NCI-H345 treated with DMSO at 0.1 percent for 48 hours (cell line): ENCODE measurements at regions not wholly inside any gene's neighbourhood (a gene's known extent, or its start where the extent isn't known, plus 50 kb on each side); places are given as distances from the start of the nearest gene placed in this dataset.
A peak's percentile ranks its signal among the peaks of the same experiment; 100 is the strongest.

Source experiments
- DNase-seq: peaks from one replicate; lab custom pipeline; 2025; ENCODE audit not compliant: unreplicated experiment; lab: John Stamatoyannopoulos, UW

- no peak for DNase-seq
Observed at GRCh38 chr15:47339800-47340570, 377.3 kb upstream of the SEMA6D start.

DNA sequence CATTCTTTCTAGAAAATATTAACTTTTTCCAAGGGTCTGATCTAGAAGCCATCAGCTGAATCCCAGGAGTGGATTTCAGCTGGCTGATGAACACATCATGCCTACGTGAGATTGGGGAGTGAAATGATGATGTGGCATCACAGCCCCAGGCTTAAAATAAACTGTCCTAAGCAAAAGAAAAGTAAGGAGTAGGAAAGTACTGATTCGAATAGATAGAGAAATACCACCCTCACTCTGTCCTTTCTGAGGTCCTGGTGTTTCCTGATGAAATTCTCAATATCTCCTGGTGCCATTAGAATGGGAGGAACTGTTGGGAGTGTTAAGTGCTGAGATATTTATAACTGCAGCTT lies 376.8 kb upstream of the SEMA6D start:
- DNase-seq, result no peak

DNA sequence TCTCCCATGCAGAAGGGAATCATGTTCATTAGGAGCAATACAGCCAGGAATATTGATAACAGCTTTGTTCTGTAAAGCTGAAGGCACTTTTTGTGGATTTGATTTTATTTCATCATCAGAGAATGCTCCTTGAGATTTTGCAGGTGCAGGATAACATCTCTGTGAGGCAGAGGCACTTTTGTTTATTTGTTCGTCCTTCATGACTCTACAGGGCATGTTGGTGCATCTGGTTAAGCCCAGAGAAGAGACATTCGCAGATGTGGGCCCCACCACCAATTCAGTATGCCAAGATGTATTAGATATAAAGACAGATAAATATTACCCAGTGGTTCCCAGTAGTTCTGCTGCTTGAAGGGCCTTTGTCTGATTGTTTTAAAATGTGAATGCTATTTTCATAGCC lies 368.1 kb upstream of the SEMA6D start:
- DNase-seq, result peak; percentile 64

DNA sequence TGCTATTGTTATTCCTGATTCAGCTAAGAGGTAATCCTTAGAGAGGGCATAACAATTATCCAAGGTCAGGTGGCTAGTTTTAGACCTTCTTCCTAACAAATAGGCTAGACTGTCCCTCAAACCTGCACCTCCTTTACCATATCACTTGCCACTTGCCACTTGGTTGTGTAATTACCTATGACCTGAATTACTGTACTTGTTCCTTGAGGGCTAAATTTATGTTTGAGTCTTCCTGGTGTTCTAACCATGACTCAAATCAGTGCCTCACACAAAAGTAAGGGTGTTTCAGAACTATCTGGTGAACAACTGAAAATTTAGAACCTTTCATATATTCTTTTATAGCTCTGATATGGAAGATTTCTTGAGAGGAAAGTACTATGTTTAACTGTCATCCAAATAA lies 365.8 kb upstream of the SEMA6D start:
- no peak for DNase-seq

- DNase-seq, result no peak
Observed at GRCh38 chr15:47352217-47352616, 365.1 kb upstream of the SEMA6D start.

- DNase-seq, result no peak
Observed at GRCh38 chr15:47355759-47356158, 361.5 kb upstream of the SEMA6D start.

DNA sequence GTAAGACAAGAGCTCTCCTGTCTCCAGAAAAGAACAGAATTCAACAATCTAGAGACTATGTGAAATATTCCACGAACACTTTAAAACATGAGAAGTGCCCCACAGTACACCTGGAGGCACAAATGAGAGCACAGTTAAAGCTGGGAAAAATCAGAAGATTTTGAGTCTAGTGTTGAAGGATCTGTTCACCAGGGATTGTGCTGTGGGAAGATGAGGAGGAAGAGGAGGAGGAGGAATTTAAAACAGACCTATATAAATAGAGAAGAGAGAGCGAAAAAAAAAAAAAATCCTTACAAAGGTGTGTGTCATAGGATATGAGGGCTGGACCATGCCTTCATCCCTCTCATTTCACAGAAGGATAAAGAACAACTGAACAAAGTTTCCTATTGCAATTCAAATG lies 361.0 kb upstream of the SEMA6D start:
- no peak for DNase-seq

- no peak for DNase-seq
Observed at GRCh38 chr15:47358876-47359275, 358.4 kb upstream of the SEMA6D start.

GRCh38 chr15:47360305-47360704 lies 357.0 kb upstream of the SEMA6D start:
- DNase-seq, result no peak

- no peak for DNase-seq
Observed at GRCh38 chr15:47362118-47362905, 355.0 kb upstream of the SEMA6D start.

GRCh38 chr15:47363653-47364052 lies 353.7 kb upstream of the SEMA6D start:
- DNase-seq, result no peak

DNA sequence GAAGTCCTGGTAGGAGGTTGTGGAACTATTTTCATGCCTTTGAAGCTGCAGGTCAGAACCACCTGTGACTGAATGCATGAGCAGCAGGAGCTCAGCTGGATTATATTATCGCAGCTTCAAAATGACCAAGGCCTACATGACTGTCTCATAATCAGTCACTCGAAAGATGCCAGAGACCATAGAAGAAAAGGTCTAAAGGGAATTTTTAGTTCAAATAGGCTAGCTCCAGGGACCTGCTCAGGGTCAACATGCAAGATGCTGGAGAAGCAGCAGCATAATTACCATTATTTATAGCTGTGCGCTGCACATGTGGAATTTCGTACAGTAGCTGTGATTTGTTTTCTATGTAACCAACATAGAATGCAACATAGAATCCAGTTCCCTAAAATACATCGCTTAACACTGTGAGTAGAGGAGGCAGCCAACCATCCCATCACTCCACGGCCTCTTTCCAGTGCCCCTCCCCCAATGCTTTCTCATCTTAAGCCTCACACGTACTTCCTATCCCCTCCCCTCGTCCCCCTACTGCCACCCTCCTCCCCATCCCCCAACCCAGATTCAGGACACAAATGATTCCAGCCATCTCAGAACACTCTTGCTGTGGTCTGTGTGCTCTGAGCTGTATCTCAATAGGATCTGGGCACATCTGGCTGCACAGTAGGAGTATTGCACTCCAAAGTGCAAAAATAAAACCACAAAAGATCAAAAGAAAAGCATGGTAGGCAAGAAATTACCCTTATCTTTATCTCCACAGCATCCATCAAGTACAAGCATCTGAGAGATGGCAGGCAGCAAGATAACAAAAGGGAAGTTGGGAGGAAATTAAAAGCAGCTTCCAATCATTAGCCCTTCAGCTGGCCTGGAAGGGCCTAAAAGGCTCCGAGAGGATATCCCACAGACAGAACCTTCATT lies 352.8 kb upstream of the SEMA6D start:
- DNase-seq, result no peak

GRCh38 chr15:47366884-47367283 lies 350.4 kb upstream of the SEMA6D start:
- DNase-seq, result no peak

DNA sequence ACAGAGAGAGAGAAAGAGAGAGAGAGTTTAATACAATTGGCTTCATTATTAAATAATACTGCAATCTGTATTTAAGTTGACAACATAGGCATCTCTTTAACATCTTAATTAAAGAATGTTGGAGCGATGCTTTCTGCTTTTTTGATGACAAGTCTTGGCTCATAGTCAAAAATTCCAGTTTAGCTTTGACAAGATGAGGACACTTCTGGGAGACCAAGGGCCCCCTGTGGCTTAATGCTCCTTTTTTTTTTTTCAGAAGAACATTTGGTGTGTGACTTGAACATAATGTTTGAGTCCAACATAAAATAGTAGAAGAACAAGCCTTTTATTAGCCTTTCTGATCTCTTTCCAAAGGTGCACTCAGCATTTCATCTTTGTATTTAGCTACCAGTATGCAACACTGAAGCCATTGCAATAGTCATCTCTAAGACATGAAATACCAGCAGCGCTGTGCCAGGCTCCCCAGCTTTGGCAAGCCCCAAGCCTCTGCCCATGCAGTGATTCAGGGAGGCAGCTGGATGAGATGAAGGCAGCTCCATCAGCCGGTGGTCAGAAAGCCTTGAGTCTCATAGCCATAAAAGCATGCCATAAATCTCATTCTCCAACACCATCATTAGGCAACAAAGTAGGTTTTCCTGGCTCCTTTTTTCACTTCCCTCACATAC lies 349.4 kb upstream of the SEMA6D start:
- no peak for DNase-seq

GRCh38 chr15:47371939-47372338 lies 345.4 kb upstream of the SEMA6D start:
- DNase-seq, result no peak

DNA sequence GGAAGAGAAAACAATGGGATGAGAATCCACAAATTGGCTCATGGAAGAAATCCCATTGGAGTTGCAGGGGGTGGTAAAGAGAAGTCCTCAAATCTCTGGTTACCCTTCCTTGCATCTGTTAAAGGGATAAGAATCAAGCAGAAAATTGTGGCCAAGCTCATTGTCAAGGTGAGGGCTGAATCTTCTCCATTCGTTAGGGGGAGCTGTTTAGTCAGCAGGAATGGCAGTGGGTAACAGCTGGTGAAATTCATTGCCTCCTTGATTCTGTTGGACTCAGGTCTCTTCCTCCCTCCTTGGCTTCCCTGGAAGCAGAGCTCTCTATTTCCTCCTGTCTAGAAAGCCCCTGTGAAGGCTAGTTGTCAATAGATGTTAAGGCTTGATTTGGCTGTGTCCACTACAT lies 343.1 kb upstream of the SEMA6D start:
- no peak for DNase-seq

- DNase-seq, result no peak
Observed at GRCh38 chr15:47376190-47376589, 341.1 kb upstream of the SEMA6D start.

GRCh38 chr15:47377465-47377864 lies 339.8 kb upstream of the SEMA6D start:
- no peak for DNase-seq

- DNase-seq, result no peak
Observed at GRCh38 chr15:47378527-47378926, 338.8 kb upstream of the SEMA6D start.

DNA sequence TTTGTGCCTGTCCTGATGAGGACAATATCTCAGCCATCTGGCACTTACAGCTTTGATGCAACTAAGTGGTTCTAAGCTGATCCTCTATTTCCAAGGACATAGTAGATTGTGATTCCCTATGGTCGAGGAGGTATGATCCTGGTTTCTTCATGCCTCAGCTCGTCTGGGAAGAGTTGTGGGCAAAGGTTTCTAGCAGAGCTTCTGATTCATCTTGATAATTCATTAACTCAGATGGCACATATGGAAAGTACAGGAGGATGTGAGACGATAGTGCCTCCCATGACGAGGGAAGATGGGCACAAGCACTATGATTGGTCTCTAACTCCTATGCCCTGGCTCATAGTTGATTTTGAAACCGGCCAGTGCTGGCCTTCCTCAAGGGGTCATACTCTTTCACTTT lies 334.2 kb upstream of the SEMA6D start:
- DNase-seq, result no peak

DNA sequence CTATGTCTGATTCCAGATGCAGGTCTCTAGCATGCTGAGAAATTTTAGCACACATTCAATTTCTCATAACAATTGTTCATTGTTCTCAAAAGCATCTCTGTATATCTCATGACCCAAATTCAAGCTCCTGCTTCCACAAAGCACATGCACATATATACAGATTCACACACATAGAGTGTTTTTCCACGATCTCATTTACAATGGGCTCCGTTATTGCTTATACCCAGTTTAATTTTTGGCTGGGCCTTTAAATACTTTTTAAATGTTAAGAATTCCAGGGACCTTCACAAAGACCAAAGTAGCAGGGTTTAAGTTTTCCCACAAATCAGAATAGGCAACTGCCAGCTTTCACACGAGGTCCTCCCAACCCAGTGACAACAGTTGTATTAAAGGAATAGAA lies 333.5 kb upstream of the SEMA6D start:
- no peak for DNase-seq
